ENCODE measurements at regions not wholly inside any gene's neighbourhood (a gene's known extent, or its start where the extent isn't known, plus 50 kb on each side); places are given as distances from the start of the nearest gene placed in this dataset.

DNA sequence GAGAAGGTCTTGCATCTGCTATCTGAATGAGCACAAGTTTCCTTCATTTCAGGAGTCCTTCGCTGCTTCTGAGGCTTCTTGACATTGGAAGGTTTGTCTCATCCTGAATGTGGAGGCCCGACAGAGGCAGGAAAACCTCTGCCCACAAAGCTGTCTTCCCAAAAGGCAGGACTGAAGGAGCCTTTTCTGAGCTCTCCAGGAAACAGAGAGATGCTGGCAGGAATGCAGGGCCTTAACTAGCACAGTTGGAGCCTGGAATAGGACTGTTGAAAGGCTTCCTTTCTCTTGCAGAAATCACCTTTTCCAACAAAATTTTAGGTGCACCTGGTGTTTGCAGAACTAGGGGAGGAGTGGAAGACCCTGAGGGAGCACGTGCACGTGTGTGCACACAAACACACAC lies 637.4 kb upstream of the MKI67 start:
- no peak overlapping the region for H3K4me2 ChIP-seq (ENCODE audit: low read length)
- no peaks in the 10 kb centered on the region for H3K36me3 ChIP-seq (replicated peaks; ENCODE audit: low read depth, low read length)
- no peak for TF ChIP-seq EZH2phosphoT487 (IDR thresholded peaks at IDR 0.05; ENCODE audit: low read depth)
- TF ChIP-seq, protein P1, sequence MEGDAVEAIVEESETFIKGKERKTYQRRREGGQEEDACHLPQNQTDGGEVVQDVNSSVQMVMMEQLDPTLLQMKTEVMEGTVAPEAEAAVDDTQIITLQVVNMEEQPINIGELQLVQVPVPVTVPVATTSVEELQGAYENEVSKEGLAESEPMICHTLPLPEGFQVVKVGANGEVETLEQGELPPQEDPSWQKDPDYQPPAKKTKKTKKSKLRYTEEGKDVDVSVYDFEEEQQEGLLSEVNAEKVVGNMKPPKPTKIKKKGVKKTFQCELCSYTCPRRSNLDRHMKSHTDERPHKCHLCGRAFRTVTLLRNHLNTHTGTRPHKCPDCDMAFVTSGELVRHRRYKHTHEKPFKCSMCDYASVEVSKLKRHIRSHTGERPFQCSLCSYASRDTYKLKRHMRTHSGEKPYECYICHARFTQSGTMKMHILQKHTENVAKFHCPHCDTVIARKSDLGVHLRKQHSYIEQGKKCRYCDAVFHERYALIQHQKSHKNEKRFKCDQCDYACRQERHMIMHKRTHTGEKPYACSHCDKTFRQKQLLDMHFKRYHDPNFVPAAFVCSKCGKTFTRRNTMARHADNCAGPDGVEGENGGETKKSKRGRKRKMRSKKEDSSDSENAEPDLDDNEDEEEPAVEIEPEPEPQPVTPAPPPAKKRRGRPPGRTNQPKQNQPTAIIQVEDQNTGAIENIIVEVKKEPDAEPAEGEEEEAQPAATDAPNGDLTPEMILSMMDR (IDR thresholded peaks at IDR 0.05; ENCODE audit: low read depth, low read length): no peak
- H4K20me1 ChIP-seq (ENCODE audit: insufficient read depth, low read length): no peaks in the 10 kb centered on the region
- H3K9ac ChIP-seq (ENCODE audit: low read length): no peak overlapping the region
- H3K4me1 ChIP-seq (ENCODE audit: low read length): no peaks in the 10 kb centered on the region
- no peak overlapping the region for H3K27ac ChIP-seq (ENCODE audit: low read length)
- no peaks in the 10 kb centered on the region for H3K79me2 ChIP-seq (ENCODE audit: low read length)
- H3K27me3 ChIP-seq (ENCODE audit: low read depth, low read length): no peaks in the 10 kb centered on the region
- no peak overlapping the region for H2AFZ ChIP-seq (ENCODE audit: low read depth, low read length)
- no peak overlapping the region for H3K4me3 ChIP-seq (ENCODE audit: low read length)
- no peaks in the 10 kb centered on the region for H3K9me3 ChIP-seq (ENCODE audit: insufficient read depth, low read length)

DNA sequence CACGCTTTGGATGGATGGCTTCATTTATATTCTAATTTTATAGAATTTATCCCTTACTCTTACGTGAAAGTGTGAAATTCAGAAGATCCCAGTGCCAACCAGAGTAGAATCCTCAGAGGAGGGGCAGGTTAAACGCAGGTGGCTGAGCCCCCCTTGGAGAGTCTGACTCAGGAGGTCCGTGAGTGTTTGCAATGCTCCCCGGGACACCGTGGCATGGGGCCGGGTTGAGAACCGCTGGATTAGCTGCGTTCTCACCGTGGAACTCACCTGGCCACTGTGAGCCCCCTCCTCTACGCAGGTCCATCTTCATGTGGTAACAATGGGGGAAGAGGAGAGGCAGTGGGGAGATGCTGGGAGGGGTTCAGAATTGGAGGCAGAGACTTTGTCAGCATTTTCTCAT lies 638.0 kb upstream of the MKI67 start:
- no peak overlapping the region for H3K27ac ChIP-seq (ENCODE audit: low read length)
- no peaks in the 10 kb centered on the region for H3K36me3 ChIP-seq (replicated peaks; ENCODE audit: low read depth, low read length)
- H3K9me3 ChIP-seq (ENCODE audit: insufficient read depth, low read length): no peaks in the 10 kb centered on the region
- no peak overlapping the region for H3K4me3 ChIP-seq (ENCODE audit: low read length)
- H2AFZ ChIP-seq (ENCODE audit: low read depth, low read length): no peak overlapping the region
- no peaks in the 10 kb centered on the region for H4K20me1 ChIP-seq (ENCODE audit: insufficient read depth, low read length)
- H3K4me1 ChIP-seq (ENCODE audit: low read length): no peaks in the 10 kb centered on the region
- no peak overlapping the region for H3K4me2 ChIP-seq (ENCODE audit: low read length)
- H3K79me2 ChIP-seq (ENCODE audit: low read length): no peaks in the 10 kb centered on the region
- TF ChIP-seq, protein P1 (IDR thresholded peaks at IDR 0.05; ENCODE audit: low read depth, low read length): no peak
- H3K27me3 ChIP-seq (ENCODE audit: low read depth, low read length): no peaks in the 10 kb centered on the region
- H3K9ac ChIP-seq (ENCODE audit: low read length): no peak overlapping the region

DNA sequence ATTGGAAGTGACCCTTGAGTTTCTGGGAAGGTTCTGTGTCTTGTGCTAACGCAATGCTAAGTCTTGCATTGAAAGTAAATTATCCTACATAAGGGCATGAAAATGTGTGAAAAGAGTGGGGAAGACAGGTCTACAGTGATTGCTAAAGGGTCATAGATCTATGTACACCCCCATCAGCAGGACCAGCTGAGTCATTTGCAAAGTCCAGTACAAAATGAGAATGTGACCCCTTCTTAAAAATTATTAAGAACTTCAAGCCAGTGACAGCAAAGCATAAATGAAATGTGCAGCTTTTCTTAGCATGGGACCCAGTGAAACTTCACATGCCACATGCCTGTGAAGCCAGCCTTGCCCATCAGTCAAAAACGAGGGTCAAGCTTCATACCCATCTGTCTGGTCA lies 640.7 kb upstream of the MKI67 start:
- H3K4me1 ChIP-seq (ENCODE audit: low read length): no peaks in the 10 kb centered on the region
- H3K9ac ChIP-seq (ENCODE audit: low read length): no peak overlapping the region
- no peaks in the 10 kb centered on the region for H3K79me2 ChIP-seq (ENCODE audit: low read length)
- H3K36me3 ChIP-seq (replicated peaks; ENCODE audit: low read depth, low read length): no peaks in the 10 kb centered on the region
- no peak overlapping the region for H2AFZ ChIP-seq (ENCODE audit: low read depth, low read length)
- no peaks in the 10 kb centered on the region for H3K27me3 ChIP-seq (ENCODE audit: low read depth, low read length)
- no peak overlapping the region for H3K4me2 ChIP-seq (ENCODE audit: low read length)
- no peaks in the 10 kb centered on the region for H4K20me1 ChIP-seq (ENCODE audit: insufficient read depth, low read length)
- no peak overlapping the region for H3K27ac ChIP-seq (ENCODE audit: low read length)
- TF ChIP-seq, protein P1 (IDR thresholded peaks at IDR 0.05; ENCODE audit: low read depth, low read length): no peak
- no peak for TF ChIP-seq EZH2phosphoT487 (IDR thresholded peaks at IDR 0.05; ENCODE audit: low read depth)
- H3K4me3 ChIP-seq (ENCODE audit: low read length): no peak overlapping the region
- no peaks in the 10 kb centered on the region for H3K9me3 ChIP-seq (ENCODE audit: insufficient read depth, low read length)

DNA sequence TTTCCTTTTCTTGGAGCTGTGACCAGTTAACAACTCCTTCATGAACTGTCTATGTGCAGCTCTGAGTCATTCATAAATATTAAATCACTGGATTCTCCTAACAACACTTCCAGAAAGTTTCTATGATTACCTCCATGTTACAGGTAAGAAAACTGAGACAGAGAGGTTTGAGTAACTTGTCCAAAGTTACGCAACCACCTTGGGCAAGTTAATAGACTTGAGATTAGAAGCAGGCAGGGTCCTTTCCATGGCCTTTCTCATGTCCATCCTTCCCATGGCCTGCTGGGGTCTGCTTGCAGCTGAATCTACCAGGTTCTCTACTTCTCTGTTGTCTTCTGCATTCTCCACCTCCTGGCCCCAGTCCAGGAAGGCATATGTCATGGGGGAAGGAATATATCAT lies 648.8 kb upstream of the MKI67 start:
- no peaks in the 10 kb centered on the region for H4K20me1 ChIP-seq (ENCODE audit: insufficient read depth, low read length)
- H3K9ac ChIP-seq (ENCODE audit: low read length): no peak overlapping the region
- H3K36me3 ChIP-seq (replicated peaks; ENCODE audit: low read depth, low read length): no peaks in the 10 kb centered on the region
- no peaks in the 10 kb centered on the region for H3K79me2 ChIP-seq (ENCODE audit: low read length)
- TF ChIP-seq EZH2phosphoT487 (IDR thresholded peaks at IDR 0.05; ENCODE audit: low read depth): no peak
- TF ChIP-seq, protein P1 (IDR thresholded peaks at IDR 0.05; ENCODE audit: low read depth, low read length): no peak
- no peaks in the 10 kb centered on the region for H3K9me3 ChIP-seq (ENCODE audit: insufficient read depth, low read length)
- no peak overlapping the region for H2AFZ ChIP-seq (ENCODE audit: low read depth, low read length)
- no peak overlapping the region for H3K27ac ChIP-seq (ENCODE audit: low read length)
- H3K27me3 ChIP-seq (ENCODE audit: low read depth, low read length): no peaks in the 10 kb centered on the region
- no peaks in the 10 kb centered on the region for H3K4me1 ChIP-seq (ENCODE audit: low read length)
- no peak overlapping the region for H3K4me2 ChIP-seq (ENCODE audit: low read length)
- H3K4me3 ChIP-seq (ENCODE audit: low read length): no peak overlapping the region

All from OCI-LY3 (cell line).